ENCODE measurements at regions not wholly inside any gene's neighbourhood (a gene's known extent, or its start where the extent isn't known, plus 50 kb on each side); places are given as distances from the start of the nearest gene placed in this dataset.

GRCh38 chr11:80168796-80169195 is 728.0 kb upstream of the TENM4 start:
- DNase-seq (ENCODE audit: low read depth in 3 of 3) = no peak

GRCh38 chr11:80167766-80168165 is 726.9 kb upstream of the TENM4 start:
- no peak for DNase-seq (ENCODE audit: low read depth in 3 of 3)

- DNase-seq (ENCODE audit: low read depth in 3 of 3) = no peak
These were observed 724.9 kb upstream of the TENM4 start for GRCh38 chr11:80165744-80166143.

GRCh38 chr11:80163441-80163840 is 722.6 kb upstream of the TENM4 start:
- no peak for DNase-seq (ENCODE audit: low read depth in 3 of 3)

GRCh38 chr11:80163011-80163410 is 722.2 kb upstream of the TENM4 start:
- no peak for DNase-seq (ENCODE audit: low read depth in 3 of 3)

- DNase-seq (ENCODE audit: low read depth in 3 of 3) = no peak
These were observed 721.6 kb upstream of the TENM4 start for GRCh38 chr11:80162387-80162786.

GRCh38 chr11:80157447-80157846 is 716.6 kb upstream of the TENM4 start:
- DNase-seq (ENCODE audit: low read depth in 3 of 3) = no peak

- DNase-seq (ENCODE audit: low read depth in 3 of 3) = no peak
These were observed 715.2 kb upstream of the TENM4 start for GRCh38 chr11:80156062-80156461.

GRCh38 chr11:80155412-80156017 is 714.7 kb upstream of the TENM4 start:
- no peak for DNase-seq (ENCODE audit: low read depth in 3 of 3)

GRCh38 chr11:80146232-80146631 is 705.4 kb upstream of the TENM4 start:
- DNase-seq (ENCODE audit: low read depth in 3 of 3) = no peak

GRCh38 chr11:80144897-80145594 is 704.2 kb upstream of the TENM4 start:
- no peak for DNase-seq (ENCODE audit: low read depth in 3 of 3)

GRCh38 chr11:80136991-80137390 is 696.2 kb upstream of the TENM4 start:
- DNase-seq (ENCODE audit: low read depth in 3 of 3) = no peak

GRCh38 chr11:80129396-80129795 is 688.6 kb upstream of the TENM4 start:
- DNase-seq (ENCODE audit: low read depth in 3 of 3) = no peak

GRCh38 chr11:80122211-80122610 is 681.4 kb upstream of the TENM4 start:
- no peak for DNase-seq (ENCODE audit: low read depth in 3 of 3)

- no peak for DNase-seq (ENCODE audit: low read depth in 3 of 3)
These were observed 677.2 kb upstream of the TENM4 start for GRCh38 chr11:80118073-80118472.

GRCh38 chr11:80116796-80117195 is 676.0 kb upstream of the TENM4 start:
- DNase-seq (ENCODE audit: low read depth in 3 of 3) = no peak

GRCh38 chr11:80109652-80110051 is 668.8 kb upstream of the TENM4 start:
- DNase-seq (ENCODE audit: low read depth in 3 of 3) = no peak

- DNase-seq (ENCODE audit: low read depth in 3 of 3) = no peak
These were observed 668.2 kb upstream of the TENM4 start for GRCh38 chr11:80109031-80109430.

GRCh38 chr11:80107415-80107814 is 666.6 kb upstream of the TENM4 start:
- no peak for DNase-seq (ENCODE audit: low read depth in 3 of 3)

- no peak for DNase-seq (ENCODE audit: low read depth in 3 of 3)
These were observed 663.4 kb upstream of the TENM4 start for GRCh38 chr11:80104191-80104590.

GRCh38 chr11:80103142-80103859 is 662.5 kb upstream of the TENM4 start:
- DNase-seq (ENCODE audit: low read depth in 3 of 3) = no peak

GRCh38 chr11:80097146-80097545 is 656.3 kb upstream of the TENM4 start:
- DNase-seq (ENCODE audit: low read depth in 3 of 3) = no peak

GRCh38 chr11:80096736-80097135 is 655.9 kb upstream of the TENM4 start:
- DNase-seq (ENCODE audit: low read depth in 3 of 3) = no peak

All from stimulated activated CD4-positive, alpha-beta T cell treated with anti-CD3 and anti-CD28 coated beads, TNF-alpha, amount 100 ng/mL, for 24 hours (primary cell).